HepG2 (cell line): ENCODE measurements at regions not wholly inside any gene's neighbourhood (a gene's known extent, or its start where the extent isn't known, plus 50 kb on each side); places are given as distances from the start of the nearest gene placed in this dataset.

ENCODE experiments used
- ATF3 ChIP-seq: sonication (generic); formaldehyde crosslinking; IDR thresholded peaks from 2 replicates; pipeline ENCODE4 v1.4.0; 2020; ENCODE audit warnings: missing genetic modification reagents
- BHLHE40 ChIP-seq: IDR thresholded peaks from 2 replicates; pipeline ENCODE4 v1.6.1; 2011; ENCODE audit warnings: low read length, improper control_type of control experiment
- CEBPG ChIP-seq: IDR thresholded peaks from 2 replicates; pipeline ENCODE4 v1.6.1; 2016
- CREB1 ChIP-seq, 2 experiments: fragments of 450-650 bp in 1 of 2; IDR thresholded peaks; 2 replicates each; pipeline ENCODE4 v1.6.1; 2016 to 2017; ENCODE audit warnings: control low read depth in 1 of 2, mild to moderate bottlenecking in 1 of 2, missing compliant biosample characterization in 1 of 2, missing genetic modification characterization in 1 of 2
- ETV6 ChIP-seq: sonication (generic); formaldehyde crosslinking; conservative IDR thresholded peaks from 2 replicates; pipeline ENCODE4 v1.4.0; 2020; ENCODE audit warnings: missing genetic modification reagents
- HMGA1 ChIP-seq: sonication (generic); formaldehyde crosslinking; conservative IDR thresholded peaks from 2 replicates; pipeline ENCODE4 v1.4.0; 2020; ENCODE audit warnings: missing genetic modification reagents
- RFX5 ChIP-seq: IDR thresholded peaks from 2 replicates; pipeline ENCODE4 v1.6.1; 2011; ENCODE audit warnings: low read depth, low read length, improper control_type of control experiment
- TF ChIP-seq, protein P1 (sequence below): sonication (generic); formaldehyde crosslinking; IDR thresholded peaks from 2 replicates; pipeline ENCODE4 v1.5.0; 2020; ENCODE audit warnings: mild to moderate bottlenecking, missing genetic modification reagents, moderate library complexity

DNA sequence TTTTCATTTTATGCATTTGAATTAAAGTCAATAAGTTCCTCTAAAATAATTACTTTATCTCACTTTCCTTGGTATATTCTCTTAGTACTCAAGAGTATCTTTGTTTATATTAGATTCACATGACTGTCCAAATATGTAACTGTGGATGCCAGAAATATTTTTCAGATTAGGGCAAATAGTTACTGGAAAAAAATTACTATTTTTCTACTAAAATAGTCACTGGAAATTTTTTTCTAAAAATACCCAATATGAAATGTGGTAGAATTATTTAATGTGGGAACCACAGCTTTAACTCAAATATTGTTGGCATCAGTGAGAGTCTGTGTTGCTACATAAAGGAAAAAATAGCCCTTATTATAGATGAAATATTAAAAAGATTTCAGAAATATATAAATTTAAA lies 70.4 kb upstream of the NMU start:
- TF ChIP-seq CREB1 (IDR thresholded peaks at IDR 0.05) (no peak), CREB1 (CRISPR knock-in tag; IDR thresholded peaks at IDR 0.05) (no peak), ETV6 (no peak), ATF3 (CRISPR knock-in tag) (no peak), CEBPG (CRISPR knock-in tag) (no peak), RFX5 (no peak), HMGA1 (CRISPR knock-in tag) (no peak), BHLHE40 (no peak)
- TF ChIP-seq, protein P1, sequence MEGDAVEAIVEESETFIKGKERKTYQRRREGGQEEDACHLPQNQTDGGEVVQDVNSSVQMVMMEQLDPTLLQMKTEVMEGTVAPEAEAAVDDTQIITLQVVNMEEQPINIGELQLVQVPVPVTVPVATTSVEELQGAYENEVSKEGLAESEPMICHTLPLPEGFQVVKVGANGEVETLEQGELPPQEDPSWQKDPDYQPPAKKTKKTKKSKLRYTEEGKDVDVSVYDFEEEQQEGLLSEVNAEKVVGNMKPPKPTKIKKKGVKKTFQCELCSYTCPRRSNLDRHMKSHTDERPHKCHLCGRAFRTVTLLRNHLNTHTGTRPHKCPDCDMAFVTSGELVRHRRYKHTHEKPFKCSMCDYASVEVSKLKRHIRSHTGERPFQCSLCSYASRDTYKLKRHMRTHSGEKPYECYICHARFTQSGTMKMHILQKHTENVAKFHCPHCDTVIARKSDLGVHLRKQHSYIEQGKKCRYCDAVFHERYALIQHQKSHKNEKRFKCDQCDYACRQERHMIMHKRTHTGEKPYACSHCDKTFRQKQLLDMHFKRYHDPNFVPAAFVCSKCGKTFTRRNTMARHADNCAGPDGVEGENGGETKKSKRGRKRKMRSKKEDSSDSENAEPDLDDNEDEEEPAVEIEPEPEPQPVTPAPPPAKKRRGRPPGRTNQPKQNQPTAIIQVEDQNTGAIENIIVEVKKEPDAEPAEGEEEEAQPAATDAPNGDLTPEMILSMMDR (CRISPR knock-in tag), result no peak
